ENCODE measurements at regions not wholly inside any gene's neighbourhood (a gene's known extent, or its start where the extent isn't known, plus 50 kb on each side); places are given as distances from the start of the nearest gene placed in this dataset.
"Not testable (repeated sequence)": the region's sequence is repeated elsewhere in the genome, so short reads cannot be mapped to it uniquely, and the experiment has no call there.

GRCh38 chr17:15858082-15858481, 86.8 kb upstream of the ADORA2B start:
- TF ChIP-seq POLR2A (IDR thresholded peaks at IDR 0.05; ENCODE audit: low read depth); EP300 (IDR thresholded peaks at IDR 0.05): not testable (repeated sequence)
